Duodenal mucosa (tissue), 2 donors: ENCODE measurements at regions not wholly inside any gene's neighbourhood (a gene's known extent, or its start where the extent isn't known, plus 50 kb on each side); places are given as distances from the start of the nearest gene placed in this dataset.

Experiments used
- H3K27ac ChIP-seq: one replicate; pipeline ENCODE4 v1.7.0; 2013; ENCODE audit warnings: low read depth, low read length
- H3K27me3 ChIP-seq, 2 donors: one replicate each; pipeline ENCODE4 v1.7.0; 2013; ENCODE audit warnings: low read length in 2 of 2, control low read depth in 1 of 2; ENCODE audit not compliant: insufficient read depth in 2 of 2, control insufficient read depth in 1 of 2
- H3K36me3 ChIP-seq, 2 donors: one replicate each; pipeline ENCODE4 v1.7.0; 2013; ENCODE audit warnings: low read length in 2 of 2, control low read depth in 1 of 2; ENCODE audit not compliant: insufficient read depth in 2 of 2, control insufficient read depth in 1 of 2
- H3K4me1 ChIP-seq, 2 donors: one replicate each; pipeline ENCODE4 v1.7.0; 2013; ENCODE audit warnings: low read length in 2 of 2, control low read depth in 1 of 2; ENCODE audit not compliant: insufficient read depth in 2 of 2, control insufficient read depth in 1 of 2
- H3K4me3 ChIP-seq, 2 donors: one replicate each; pipeline ENCODE4 v1.7.0; 2013; ENCODE audit warnings: low read length in 2 of 2, low read depth in 1 of 2
- H3K9ac ChIP-seq, 2 donors: one replicate each; pipeline ENCODE4 v1.7.0; 2013; ENCODE audit warnings: low read length in 2 of 2, low read depth in 1 of 2
- H3K9me3 ChIP-seq, 2 donors: one replicate each; pipeline ENCODE4 v1.7.0; 2013; ENCODE audit warnings: low read length in 2 of 2, control low read depth in 1 of 2; ENCODE audit not compliant: control insufficient read depth in 1 of 2

GRCh38 chr17:77660524-77660923 lies 298.0 kb upstream of the TNRC6C start:
- H3K27me3 ChIP-seq, result peaks cover 14 to 15% of the 10 kb centered on the region in 2 donors
- no peak overlapping the region for H3K27ac ChIP-seq
- no peaks in the 10 kb centered on the region for H3K9me3 ChIP-seq
- no peak overlapping the region for H3K9ac ChIP-seq
- H3K4me1 ChIP-seq, result no peaks in the 10 kb centered on the region
- no peaks in the 10 kb centered on the region for H3K36me3 ChIP-seq
- H3K4me3 ChIP-seq, result no peak overlapping the region

DNA sequence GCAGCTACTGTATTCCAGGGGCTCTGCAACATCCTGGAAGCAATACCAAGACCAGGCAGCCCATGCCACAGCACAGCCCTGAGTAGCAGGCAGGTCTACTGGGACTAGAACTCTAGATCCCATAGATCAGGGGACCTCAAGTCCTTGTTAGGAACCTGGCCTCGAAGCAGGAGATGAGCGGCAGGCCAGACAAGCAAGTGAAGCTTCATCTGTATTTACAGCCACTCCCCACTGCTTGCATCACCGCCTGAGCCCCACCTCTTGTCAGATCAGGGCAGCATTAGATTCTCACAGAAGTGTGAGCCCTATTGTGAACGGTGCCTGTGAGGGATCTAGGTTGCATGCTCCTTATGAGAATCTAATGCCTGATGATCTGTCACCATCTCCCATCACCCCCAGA lies 295.7 kb upstream of the TNRC6C start:
- Histone ChIP-seq H3K27me3 (peaks cover 0 to 4% of the 10 kb centered on the region in 2 donors), H3K4me3 (no peak overlapping the region), H3K9ac (no peak overlapping the region), H3K4me1 (peaks cover 0 to 3% of the 10 kb centered on the region in 2 donors), H3K27ac (no peak overlapping the region), H3K36me3 (no peaks in the 10 kb centered on the region), H3K9me3 (no peaks in the 10 kb centered on the region)

- Histone ChIP-seq H3K4me3 (no peak overlapping the region), H3K27me3 (no peaks in the 10 kb centered on the region), H3K27ac (no peak overlapping the region), H3K36me3 (no peaks in the 10 kb centered on the region), H3K9me3 (peaks cover 0 to 5% of the 10 kb centered on the region in 2 donors), H3K9ac (no peak overlapping the region), H3K4me1 (peaks cover 0 to 3% of the 10 kb centered on the region in 2 donors)
Measured at GRCh38 chr17:77664097-77664729, 294.3 kb upstream of the TNRC6C start.

DNA sequence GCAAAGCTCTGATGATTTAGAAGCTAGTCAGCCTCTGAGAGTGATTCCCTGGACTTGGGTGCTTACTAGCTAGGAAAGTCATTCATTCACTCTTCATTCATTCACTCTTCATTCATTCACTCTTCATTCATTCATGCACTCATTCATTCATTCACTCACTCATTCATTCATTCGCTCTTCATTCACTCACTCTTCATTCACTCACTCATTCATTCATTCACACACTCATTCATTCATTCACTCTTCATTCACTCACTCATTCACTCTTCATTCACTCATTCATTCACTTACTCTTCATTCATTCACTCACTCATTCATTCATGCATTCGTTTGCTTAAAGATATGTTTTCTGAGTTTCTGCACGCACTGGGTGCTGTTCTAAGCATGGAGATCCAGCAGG lies 292.7 kb upstream of the TNRC6C start:
- Histone ChIP-seq H3K9ac (no peak overlapping the region), H3K27ac (no peak overlapping the region), H3K27me3 (no peaks in the 10 kb centered on the region), H3K9me3 (peaks cover 0 to 5% of the 10 kb centered on the region in 2 donors), H3K36me3 (no peaks in the 10 kb centered on the region), H3K4me3 (no peak overlapping the region), H3K4me1 (peaks cover 0 to 3% of the 10 kb centered on the region in 2 donors)

DNA sequence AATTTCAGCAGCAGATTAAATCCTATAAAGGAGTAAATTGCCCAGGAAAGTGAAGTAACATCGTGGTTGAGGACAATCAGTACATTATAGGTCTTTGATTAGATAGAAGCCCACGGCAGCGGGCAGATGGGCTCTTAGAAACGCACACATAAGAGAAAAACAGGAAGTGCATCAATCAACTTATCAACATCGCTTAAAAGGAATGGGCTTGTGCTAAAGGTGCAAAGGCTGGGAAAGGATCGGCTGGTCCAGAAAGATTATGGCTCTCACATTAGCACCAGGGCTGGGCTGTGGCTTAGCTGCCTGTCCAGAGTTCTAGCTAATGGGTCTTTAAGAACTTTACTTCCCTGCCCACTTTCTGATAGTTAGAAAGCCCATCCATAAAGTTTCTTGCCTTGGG lies 292.0 kb upstream of the TNRC6C start:
- H3K36me3 ChIP-seq, result no peaks in the 10 kb centered on the region
- H3K9me3 ChIP-seq, result peaks cover 0 to 5% of the 10 kb centered on the region in 2 donors
- no peak overlapping the region for H3K9ac ChIP-seq
- no peaks in the 10 kb centered on the region for H3K27me3 ChIP-seq
- peak overlapping the region; percentile 20 for H3K27ac ChIP-seq
- H3K4me3 ChIP-seq, result no peak overlapping the region
- peaks cover 0 to 3% of the 10 kb centered on the region in 2 donors for H3K4me1 ChIP-seq

DNA sequence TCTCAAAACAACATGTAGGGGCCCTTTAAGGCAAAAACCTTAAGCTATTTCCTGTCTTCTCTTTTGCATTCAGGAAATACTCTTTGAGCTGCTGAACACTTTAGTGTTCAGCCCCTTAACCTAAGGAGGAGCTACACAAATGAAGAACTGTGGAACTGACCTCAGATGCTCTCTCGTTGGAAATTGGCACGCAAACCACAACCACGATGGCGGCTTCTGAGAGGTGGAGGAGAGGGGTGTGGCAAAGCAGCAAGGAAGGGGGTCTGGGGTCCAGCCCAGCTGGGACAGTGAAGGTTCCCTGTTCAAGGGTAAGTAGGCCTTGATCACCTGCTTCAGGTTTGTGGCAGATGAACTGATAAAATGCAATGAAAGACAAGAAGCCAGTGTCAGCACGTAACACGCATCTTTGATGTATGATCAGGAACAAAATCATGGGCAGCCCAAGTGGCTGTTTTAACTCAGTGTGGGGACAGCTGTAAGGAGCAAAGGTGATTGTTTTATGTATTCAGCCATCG lies 291.6 kb upstream of the TNRC6C start:
- H3K4me1 ChIP-seq, result peaks cover 0 to 3% of the 10 kb centered on the region in 2 donors
- peaks cover 0 to 5% of the 10 kb centered on the region in 2 donors for H3K9me3 ChIP-seq
- no peak overlapping the region for H3K9ac ChIP-seq
- peak overlapping the region; percentile 22 to 34 for H3K4me3 ChIP-seq
- H3K27ac ChIP-seq, result peak overlapping the region; percentile 20
- no peaks in the 10 kb centered on the region for H3K36me3 ChIP-seq
- H3K27me3 ChIP-seq, result no peaks in the 10 kb centered on the region

- H3K9ac ChIP-seq, result no peak overlapping the region
- H3K4me3 ChIP-seq, result no peak overlapping the region
- no peak overlapping the region for H3K27ac ChIP-seq
- H3K9me3 ChIP-seq, result peaks cover 0 to 5% of the 10 kb centered on the region in 2 donors
- H3K36me3 ChIP-seq, result no peaks in the 10 kb centered on the region
- H3K27me3 ChIP-seq, result no peaks in the 10 kb centered on the region
- peaks cover 0 to 3% of the 10 kb centered on the region in 2 donors for H3K4me1 ChIP-seq
Measured at GRCh38 chr17:77667478-77667877, 291.0 kb upstream of the TNRC6C start.

- no peaks in the 10 kb centered on the region for H3K27me3 ChIP-seq
- H3K4me1 ChIP-seq, result peaks cover 0 to 3% of the 10 kb centered on the region in 2 donors
- H3K9me3 ChIP-seq, result peaks cover 0 to 5% of the 10 kb centered on the region in 2 donors
- H3K36me3 ChIP-seq, result no peaks in the 10 kb centered on the region
- no peak overlapping the region for H3K4me3 ChIP-seq
- H3K27ac ChIP-seq, result no peak overlapping the region
- H3K9ac ChIP-seq, result no peak overlapping the region
Measured at GRCh38 chr17:77668518-77668917, 290.0 kb upstream of the TNRC6C start.

- Histone ChIP-seq H3K36me3 (no peaks in the 10 kb centered on the region), H3K9ac (no peak overlapping the region), H3K4me1 (peaks cover 0 to 3% of the 10 kb centered on the region in 2 donors), H3K9me3 (peaks cover 0 to 5% of the 10 kb centered on the region in 2 donors), H3K27ac (no peak overlapping the region), H3K27me3 (no peaks in the 10 kb centered on the region), H3K4me3 (no peak overlapping the region)
Measured at GRCh38 chr17:77670173-77670572, 288.3 kb upstream of the TNRC6C start.

DNA sequence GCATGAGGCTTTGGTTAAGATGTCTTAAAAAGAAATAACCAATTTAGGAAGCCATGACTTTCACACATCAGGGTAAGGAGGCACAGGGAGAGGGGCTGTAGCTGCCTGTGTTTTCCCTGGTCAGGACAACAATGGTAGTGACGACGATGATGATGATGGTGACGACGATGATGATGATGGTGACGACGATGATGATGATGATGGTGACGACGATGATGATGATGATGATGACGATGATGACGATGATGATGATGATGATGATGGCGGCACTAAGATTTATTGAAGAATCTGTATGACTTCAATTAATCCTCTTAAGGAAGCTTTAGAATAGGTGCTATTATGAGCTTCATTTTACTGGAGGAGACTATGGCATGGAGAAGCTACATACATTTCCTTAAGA lies 284.1 kb upstream of the TNRC6C start:
- H3K9me3 ChIP-seq, result no peaks in the 10 kb centered on the region
- H3K27ac ChIP-seq, result no peak overlapping the region
- H3K27me3 ChIP-seq, result peaks cover 0 to 12% of the 10 kb centered on the region in 2 donors
- no peaks in the 10 kb centered on the region for H3K36me3 ChIP-seq
- no peak overlapping the region for H3K4me3 ChIP-seq
- H3K9ac ChIP-seq, result no peak overlapping the region
- no peaks in the 10 kb centered on the region for H3K4me1 ChIP-seq
